Neural progenitor cell (in vitro differentiated cells): ENCODE measurements at regions not wholly inside any gene's neighbourhood (a gene's known extent, or its start where the extent isn't known, plus 50 kb on each side); places are given as distances from the start of the nearest gene placed in this dataset.

Experiments used
- DNase-seq: peaks from one replicate; pipeline ENCODE4 v3.0.0-alpha.2; 2016; ENCODE audit warnings: low spot score
- H2AFZ ChIP-seq: fragments of 200-600 bp; sonication (generic); replicated peaks from 2 replicates; pipeline ENCODE4 v1.6.1; 2016; ENCODE audit warnings: antibody characterized with exemption
- H3F3A ChIP-seq: fragments of 200-600 bp; sonication (generic); 2 replicates; pipeline ENCODE4 v1.6.1; 2016; ENCODE audit warnings: antibody characterized with exemption, low read depth
- H3K27ac ChIP-seq: fragments of 200-600 bp; sonication (generic); 2 replicates; pipeline ENCODE4 v1.5.1; 2016; ENCODE audit warnings: mild to moderate bottlenecking
- H3K27me3 ChIP-seq: fragments of 200-600 bp; sonication (generic); 2 replicates; pipeline ENCODE4 v1.6.1; 2016; ENCODE audit warnings: mild to moderate bottlenecking, moderate library complexity
- H3K36me3 ChIP-seq: fragments of 200-600 bp; sonication (generic); 2 replicates; pipeline ENCODE4 v1.5.1; 2016
- H3K4me1 ChIP-seq: fragments of 200-600 bp; sonication (generic); 2 replicates; pipeline ENCODE4 v1.6.1; 2016; ENCODE audit warnings: mixed run types
- H3K4me2 ChIP-seq: fragments of 200-600 bp; sonication (generic); 2 replicates; pipeline ENCODE4 v1.6.1; 2016
- H3K4me3 ChIP-seq: fragments of 200-600 bp; sonication (generic); 2 replicates; pipeline ENCODE4 v1.5.1; 2016
- H3K79me2 ChIP-seq: fragments of 200-600 bp; sonication (generic); 2 replicates; pipeline ENCODE4 v1.6.1; 2016; ENCODE audit warnings: low read depth
- H3K9ac ChIP-seq: fragments of 200-600 bp; sonication (generic); 2 replicates; pipeline ENCODE4 v1.6.1; 2016
- H3K9me3 ChIP-seq: fragments of 200-600 bp; sonication (generic); 2 replicates; pipeline ENCODE4 v1.5.1; 2016; ENCODE audit warnings: low read depth
- H4K20me1 ChIP-seq: fragments of 200-600 bp; sonication (generic); 2 replicates; pipeline ENCODE4 v1.6.1; 2016; ENCODE audit warnings: low read depth
- H3K27ac Mint-ChIP-seq: 3 replicates; pipeline ENCODE4 v1.8.0; 2021; ENCODE audit warnings: mixed read lengths
- H3K27me3 Mint-ChIP-seq: 2 replicates; pipeline ENCODE4 v1.8.0; 2022; ENCODE audit warnings: low read depth, mild to moderate bottlenecking, inconsistent platforms, moderate library complexity, mixed read lengths; ENCODE audit not compliant: insufficient read depth
- H3K36me3 Mint-ChIP-seq: 3 replicates; pipeline ENCODE4 v1.8.0; 2021; ENCODE audit warnings: mixed read lengths
- H3K4me1 Mint-ChIP-seq: 3 replicates; pipeline ENCODE4 v1.8.0; 2021; ENCODE audit warnings: mixed read lengths
- H3K4me3 Mint-ChIP-seq: 3 replicates; pipeline ENCODE4 v1.8.0; 2021; ENCODE audit warnings: mild to moderate bottlenecking, moderate library complexity, mixed read lengths
- H3K9me3 Mint-ChIP-seq: 3 replicates; pipeline ENCODE4 v1.8.0; 2020; ENCODE audit warnings: mixed read lengths
- CTCF ChIP-seq: fragments of 200-600 bp; sonication (generic); IDR thresholded peaks from 2 replicates; pipeline ENCODE4 v1.5.1; 2017; ENCODE audit warnings: antibody characterized with exemption, mild to moderate bottlenecking
- EZH2 ChIP-seq: fragments of 200-600 bp; sonication (generic); IDR thresholded peaks from 2 replicates; pipeline ENCODE4 v1.6.1; 2017; ENCODE audit warnings: antibody characterized with exemption, mild to moderate bottlenecking, moderate library complexity
- EZH2phosphoT487 ChIP-seq: fragments of 200-600 bp; sonication (generic); IDR thresholded peaks from 2 replicates; pipeline ENCODE4 v1.6.1; 2017; ENCODE audit warnings: antibody characterized with exemption

- H3K27ac Mint-ChIP-seq = no peak overlapping the region
- no peak overlapping the region for H3K4me3 Mint-ChIP-seq
- no peak overlapping the region for H3K9ac ChIP-seq
- H3K79me2 ChIP-seq = no peaks in the 10 kb centered on the region
- no peak overlapping the region for H3K27ac ChIP-seq
- H3K36me3 ChIP-seq = no peaks in the 10 kb centered on the region
- no peak overlapping the region for H2AFZ ChIP-seq
- no peak for DNase-seq
- no peaks in the 10 kb centered on the region for H4K20me1 ChIP-seq
- no peaks in the 10 kb centered on the region for H3K36me3 Mint-ChIP-seq
- no peaks in the 10 kb centered on the region for H3K9me3 Mint-ChIP-seq
- no peaks in the 10 kb centered on the region for H3K4me1 ChIP-seq
- no peak for TF ChIP-seq EZH2
- TF ChIP-seq EZH2phosphoT487 = no peak
- TF ChIP-seq CTCF = no peak
- no peaks in the 10 kb centered on the region for H3K9me3 ChIP-seq
- H3K27me3 Mint-ChIP-seq = peaks cover 8% of the 10 kb centered on the region
- H3K4me2 ChIP-seq = no peak overlapping the region
- no peaks in the 10 kb centered on the region for H3K27me3 ChIP-seq
- no peaks in the 10 kb centered on the region for H3K4me1 Mint-ChIP-seq
- no peak overlapping the region for H3K4me3 ChIP-seq
- H3F3A ChIP-seq = no peaks in the 10 kb centered on the region
Observed at GRCh38 chr9:89766991-89767390, 162.2 kb downstream of the GADD45G start.

- no peaks in the 10 kb centered on the region for H3F3A ChIP-seq
- H3K27me3 ChIP-seq = no peaks in the 10 kb centered on the region
- no peak overlapping the region for H3K4me3 Mint-ChIP-seq
- H3K27ac ChIP-seq = no peak overlapping the region
- no peaks in the 10 kb centered on the region for H3K79me2 ChIP-seq
- H3K27me3 Mint-ChIP-seq = peaks cover 5% of the 10 kb centered on the region
- H3K9ac ChIP-seq = no peak overlapping the region
- no peak overlapping the region for H3K4me2 ChIP-seq
- no peaks in the 10 kb centered on the region for H3K9me3 Mint-ChIP-seq
- H2AFZ ChIP-seq = no peak overlapping the region
- H3K4me1 ChIP-seq = no peaks in the 10 kb centered on the region
- no peaks in the 10 kb centered on the region for H3K4me1 Mint-ChIP-seq
- TF ChIP-seq EZH2 (no peak), EZH2phosphoT487 (no peak), CTCF (no peak)
- H3K36me3 Mint-ChIP-seq = no peaks in the 10 kb centered on the region
- no peaks in the 10 kb centered on the region for H3K9me3 ChIP-seq
- H4K20me1 ChIP-seq = no peaks in the 10 kb centered on the region
- DNase-seq = no peak
- H3K27ac Mint-ChIP-seq = no peak overlapping the region
- H3K36me3 ChIP-seq = no peaks in the 10 kb centered on the region
- H3K4me3 ChIP-seq = no peak overlapping the region
Observed at GRCh38 chr9:89768051-89768450, 163.2 kb downstream of the GADD45G start.

GRCh38 chr9:89768650-89769071 lies 163.8 kb downstream of the GADD45G start:
- H3K4me3 ChIP-seq = no peak overlapping the region
- no peaks in the 10 kb centered on the region for H3K9me3 ChIP-seq
- H3K4me2 ChIP-seq = no peak overlapping the region
- DNase-seq = no peak
- no peaks in the 10 kb centered on the region for H4K20me1 ChIP-seq
- Mint-ChIP-seq H3K36me3 (no peaks in the 10 kb centered on the region), H3K4me3 (no peak overlapping the region), H3K4me1 (no peaks in the 10 kb centered on the region), H3K27ac (no peak overlapping the region), H3K27me3 (peaks cover 5% of the 10 kb centered on the region), H3K9me3 (no peaks in the 10 kb centered on the region)
- no peak overlapping the region for H3K27ac ChIP-seq
- H2AFZ ChIP-seq = no peak overlapping the region
- no peak for TF ChIP-seq EZH2phosphoT487
- no peak for TF ChIP-seq EZH2
- TF ChIP-seq CTCF = no peak
- H3K79me2 ChIP-seq = no peaks in the 10 kb centered on the region
- no peak overlapping the region for H3K9ac ChIP-seq
- H3K27me3 ChIP-seq = no peaks in the 10 kb centered on the region
- no peaks in the 10 kb centered on the region for H3K36me3 ChIP-seq
- no peaks in the 10 kb centered on the region for H3F3A ChIP-seq
- H3K4me1 ChIP-seq = no peaks in the 10 kb centered on the region
